ENCODE measurements at regions not wholly inside any gene's neighbourhood (a gene's known extent, or its start where the extent isn't known, plus 50 kb on each side); places are given as distances from the start of the nearest gene placed in this dataset.

- H3K79me2 ChIP-seq (replicated peaks; ENCODE audit: insufficient read depth), result no peaks in the 10 kb centered on the region
- Mint-ChIP-seq H3K36me3 (ENCODE audit: low read depth) (no peaks in the 10 kb centered on the region; the same call in 2 of the 3 replicates), H3K27me3 (ENCODE audit: insufficient read depth, low read depth, poor library complexity) (peaks cover 1% of the 10 kb centered on the region), H3K27ac (no peak overlapping the region), H3K4me1 (peaks cover 3% of the 10 kb centered on the region; the same call in 2 of the 3 replicates), H3K9me3 (peaks cover 6% of the 10 kb centered on the region; the same call in 1 of the 3 replicates), H3K4me3 (no peak overlapping the region)
- no peaks in the 10 kb centered on the region for H3F3A ChIP-seq (replicated peaks; ENCODE audit: low read depth)
- H3K27ac ChIP-seq (ENCODE audit: low read depth), result no peak overlapping the region
- no peaks in the 10 kb centered on the region for H4K20me1 ChIP-seq (replicated peaks; ENCODE audit: insufficient read depth)
- H3K4me2 ChIP-seq, result no peak overlapping the region
- H3K4me1 ChIP-seq (ENCODE audit: insufficient read depth), result no peaks in the 10 kb centered on the region
- DNase-seq (ENCODE audit: low spot score) (no peak), ATAC-seq (no peak)
- no peak overlapping the region for H3K4me3 ChIP-seq
- H3K9me2 ChIP-seq (ENCODE audit: insufficient read depth), result no peaks in the 10 kb centered on the region
- TF ChIP-seq CREB1 (CRISPR knock-in tag; IDR thresholded peaks at IDR 0.05; ENCODE audit: low read depth) (no peak), CTCF (conservative IDR thresholded peaks at IDR 0.05; ENCODE audit: low read depth in 2 of 2) (no peak), POLR2AphosphoS5 (IDR thresholded peaks at IDR 0.05; ENCODE audit: low read depth) (no peak)
- no peaks in the 10 kb centered on the region for H3K27me3 ChIP-seq (ENCODE audit: insufficient read depth)
- H3K36me3 ChIP-seq (ENCODE audit: insufficient read depth), result no peaks in the 10 kb centered on the region
- H2AFZ ChIP-seq, result no peak overlapping the region
These were observed 52.4 kb upstream of the PFKP start for GRCh38 chr10:3014968-3015367.

- no peaks in the 10 kb centered on the region for H3K9me3 Mint-ChIP-seq
- Histone ChIP-seq H3K27me3 (ENCODE audit: insufficient read depth) (no peaks in the 10 kb centered on the region), H3K9me2 (ENCODE audit: insufficient read depth) (no peaks in the 10 kb centered on the region), H2AFZ (no peak overlapping the region), H3K79me2 (replicated peaks; ENCODE audit: insufficient read depth) (no peaks in the 10 kb centered on the region), H3K4me3 (no peak overlapping the region), H4K20me1 (replicated peaks; ENCODE audit: insufficient read depth) (no peaks in the 10 kb centered on the region), H3K36me3 (ENCODE audit: insufficient read depth) (no peaks in the 10 kb centered on the region), H3K4me2 (no peak overlapping the region), H3F3A (replicated peaks; ENCODE audit: low read depth) (no peaks in the 10 kb centered on the region), H3K27ac (ENCODE audit: low read depth) (no peak overlapping the region), H3K4me1 (ENCODE audit: insufficient read depth) (no peaks in the 10 kb centered on the region)
- DNase-seq (ENCODE audit: low spot score), result no peak
- peaks cover 7% of the 10 kb centered on the region; the same call in 2 of the 3 replicates for H3K4me1 Mint-ChIP-seq
- H3K27ac Mint-ChIP-seq, result no peak overlapping the region
- H3K27me3 Mint-ChIP-seq (ENCODE audit: insufficient read depth, low read depth, poor library complexity), result peaks cover 1% of the 10 kb centered on the region
- ATAC-seq, result no peak
- H3K36me3 Mint-ChIP-seq (ENCODE audit: low read depth), result no peaks in the 10 kb centered on the region
- H3K4me3 Mint-ChIP-seq, result no peak overlapping the region
- TF ChIP-seq JUNB (IDR thresholded peaks at IDR 0.05; ENCODE audit: unreplicated experiment) (no peak), EZH2 (IDR thresholded peaks at IDR 0.05; ENCODE audit: low read depth, unreplicated experiment) (no peak), CREB1 (CRISPR knock-in tag; IDR thresholded peaks at IDR 0.05; ENCODE audit: low read depth) (no peak), CTCF (conservative IDR thresholded peaks at IDR 0.05; ENCODE audit: low read depth in 2 of 2) (no peak), ETS1 (IDR thresholded peaks at IDR 0.05) (no peak), REST (IDR thresholded peaks at IDR 0.05; ENCODE audit: unreplicated experiment) (no peak), ZNF331 (CRISPR knock-in tag; IDR thresholded peaks at IDR 0.05; ENCODE audit: low read depth) (no peak), POLR2AphosphoS5 (IDR thresholded peaks at IDR 0.05; ENCODE audit: low read depth) (no peak), NANOG (IDR thresholded peaks at IDR 0.05; ENCODE audit: borderline replicate concordance) (no peak), ZNF114 (CRISPR knock-in tag; IDR thresholded peaks at IDR 0.05) (no peak)
These were observed 55.1 kb upstream of the PFKP start for GRCh38 chr10:3012223-3012622.
